ENCODE measurements at regions not wholly inside any gene's neighbourhood (a gene's known extent, or its start where the extent isn't known, plus 50 kb on each side); places are given as distances from the start of the nearest gene placed in this dataset.
"Not testable (repeated sequence)": the region's sequence is repeated elsewhere in the genome, so short reads cannot be mapped to it uniquely, and the experiment has no call there.

- in situ Hi-C loops (cut with MboI; ENCODE audit: low pct_unique_long_range_greater_than_20kb, low sequenced_read_pairs, unreplicated experiment): no loop called here
- no peak for TF ChIP-seq CTCF (IDR thresholded peaks at IDR 0.05; ENCODE audit: extremely low read depth, insufficient read depth, missing control alignments)
- no peak for DNase-seq (ENCODE audit: low spot score)
Observed at GRCh38 chr2:43065036-43065435, 161.4 kb downstream of the ZFP36L2 start.

GRCh38 chr2:43063096-43063495 lies 163.3 kb downstream of the ZFP36L2 start:
- DNase-seq (ENCODE audit: low spot score); in situ Hi-C loops (cut with MboI; ENCODE audit: low pct_unique_long_range_greater_than_20kb, low sequenced_read_pairs, unreplicated experiment): not testable (repeated sequence)

GRCh38 chr2:43062058-43062457 lies 164.3 kb downstream of the ZFP36L2 start:
- in situ Hi-C loops (cut with MboI; ENCODE audit: low pct_unique_long_range_greater_than_20kb, low sequenced_read_pairs, unreplicated experiment): no loop called here
- no peak for TF ChIP-seq CTCF (IDR thresholded peaks at IDR 0.05; ENCODE audit: extremely low read depth, insufficient read depth, missing control alignments)
- DNase-seq (ENCODE audit: low spot score): no peak

GRCh38 chr2:43060390-43061016 lies 165.9 kb downstream of the ZFP36L2 start:
- no peak for TF ChIP-seq CTCF (IDR thresholded peaks at IDR 0.05; ENCODE audit: extremely low read depth, insufficient read depth, missing control alignments)
- in situ Hi-C loops (cut with MboI; ENCODE audit: low pct_unique_long_range_greater_than_20kb, low sequenced_read_pairs, unreplicated experiment): no loop called here
- no peak for DNase-seq (ENCODE audit: low spot score)

- DNase-seq (ENCODE audit: low spot score): peak; percentile 59
- no peak for TF ChIP-seq CTCF (IDR thresholded peaks at IDR 0.05; ENCODE audit: extremely low read depth, insufficient read depth, missing control alignments)
- in situ Hi-C loops (cut with MboI; ENCODE audit: low pct_unique_long_range_greater_than_20kb, low sequenced_read_pairs, unreplicated experiment): no loop called here
Observed at GRCh38 chr2:43059183-43059897, 167.1 kb downstream of the ZFP36L2 start.

GRCh38 chr2:43058726-43059110 lies 167.7 kb downstream of the ZFP36L2 start:
- no peak for TF ChIP-seq CTCF (IDR thresholded peaks at IDR 0.05; ENCODE audit: extremely low read depth, insufficient read depth, missing control alignments)
- in situ Hi-C loops (cut with MboI; ENCODE audit: low pct_unique_long_range_greater_than_20kb, low sequenced_read_pairs, unreplicated experiment): no loop called here
- no peak for DNase-seq (ENCODE audit: low spot score)
